ENCODE measurements at regions not wholly inside any gene's neighbourhood (a gene's known extent, or its start where the extent isn't known, plus 50 kb on each side); places are given as distances from the start of the nearest gene placed in this dataset.

- no TSS peak for BruUV-seq (replicated peaks)
Measured at GRCh38 chr17:53896047-53896446, 73.3 kb downstream of the KIF2B start.

GRCh38 chr17:53900951-53901350 is 78.2 kb downstream of the KIF2B start:
- H3K4me2 ChIP-seq = no peak overlapping the region
- no peaks in the 10 kb centered on the region for H3K9me3 ChIP-seq (ENCODE audit: insufficient read depth, low read depth)
- H2AFZ ChIP-seq = no peak overlapping the region
- CTCF ChIA-PET = no interaction called here
- no peaks in the 10 kb centered on the region for H3K9me2 ChIP-seq (ENCODE audit: insufficient read depth)
- H4K20me1 ChIP-seq (ENCODE audit: insufficient read depth) = no peaks in the 10 kb centered on the region
- POLR2A ChIA-PET (ENCODE audit: unreplicated experiment) = no interaction called here
- no peaks in the 10 kb centered on the region for H3K27me3 ChIP-seq (ENCODE audit: insufficient read depth, low read depth)
- no peaks in the 10 kb centered on the region for H3F3A ChIP-seq (ENCODE audit: insufficient read depth, low read depth)
- DNase-seq = no peak
- intact Hi-C loops (cut with micrococcal nuclease; ENCODE audit: unreplicated experiment) = no loop called here
- H3K27ac ChIP-seq = no peak overlapping the region
- no TSS peak for BruUV-seq (replicated peaks)
- no peak overlapping the region for H3K4me3 ChIP-seq
- H3K79me2 ChIP-seq (ENCODE audit: low read depth) = no peaks in the 10 kb centered on the region
- no peaks in the 10 kb centered on the region for H3K4me1 ChIP-seq (replicated peaks; ENCODE audit: insufficient read depth)
- H3K36me3 ChIP-seq (ENCODE audit: low read depth) = no peaks in the 10 kb centered on the region
- TF ChIP-seq CTCF (conservative IDR thresholded peaks at IDR 0.05) (no peak), EZH2 (IDR thresholded peaks at IDR 0.05; ENCODE audit: low read depth) (no peak)

More at GRCh38 chr17:53896047-53896446, 73.3 kb downstream of the KIF2B start:
- H3K79me2 ChIP-seq (ENCODE audit: low read depth) = no peaks in the 10 kb centered on the region
- H3K27ac ChIP-seq = no peak overlapping the region
- TF ChIP-seq EZH2 (IDR thresholded peaks at IDR 0.05; ENCODE audit: low read depth) (no peak), CTCF (conservative IDR thresholded peaks at IDR 0.05) (no peak)
- no peaks in the 10 kb centered on the region for H3K27me3 ChIP-seq (ENCODE audit: insufficient read depth, low read depth)
- no peaks in the 10 kb centered on the region for H3K9me3 ChIP-seq (ENCODE audit: insufficient read depth, low read depth)
- H4K20me1 ChIP-seq (ENCODE audit: insufficient read depth) = no peaks in the 10 kb centered on the region
- ChIA-PET POLR2A (ENCODE audit: unreplicated experiment) (no interaction called here), CTCF (interaction anchor here (0.6 kb wide), 1 partner anchor 99 kb away, joined by 3 read pairs; no protein-coding TSS in a partner anchor)
- no peaks in the 10 kb centered on the region for H3F3A ChIP-seq (ENCODE audit: insufficient read depth, low read depth)
- intact Hi-C loops (cut with micrococcal nuclease; ENCODE audit: unreplicated experiment) = no loop called here
- peak overlapping the region; percentile 14; the same call in 1 of the 2 replicates for H2AFZ ChIP-seq
- no peak overlapping the region for H3K4me3 ChIP-seq
- no peak overlapping the region for H3K4me2 ChIP-seq
- no peaks in the 10 kb centered on the region for H3K36me3 ChIP-seq (ENCODE audit: low read depth)
- H3K9me2 ChIP-seq (ENCODE audit: insufficient read depth) = no peaks in the 10 kb centered on the region
- no peak for DNase-seq
- no peaks in the 10 kb centered on the region for H3K4me1 ChIP-seq (replicated peaks; ENCODE audit: insufficient read depth)

GRCh38 chr17:53907435-53907834 is 84.7 kb downstream of the KIF2B start:
- H3K9me2 ChIP-seq (ENCODE audit: insufficient read depth) = no peaks in the 10 kb centered on the region
- no peak overlapping the region for H3K27ac ChIP-seq
- H3K4me1 ChIP-seq (replicated peaks; ENCODE audit: insufficient read depth) = no peaks in the 10 kb centered on the region
- no peaks in the 10 kb centered on the region for H3F3A ChIP-seq (ENCODE audit: insufficient read depth, low read depth)
- no peak overlapping the region for H2AFZ ChIP-seq
- TF ChIP-seq CTCF (conservative IDR thresholded peaks at IDR 0.05) (no peak), EZH2 (IDR thresholded peaks at IDR 0.05; ENCODE audit: low read depth) (no peak)
- no peaks in the 10 kb centered on the region for H4K20me1 ChIP-seq (ENCODE audit: insufficient read depth)
- no TSS peak for BruUV-seq (replicated peaks)
- H3K36me3 ChIP-seq (ENCODE audit: low read depth) = no peaks in the 10 kb centered on the region
- no peaks in the 10 kb centered on the region for H3K27me3 ChIP-seq (ENCODE audit: insufficient read depth, low read depth)
- intact Hi-C loops (cut with micrococcal nuclease; ENCODE audit: unreplicated experiment) = no loop called here
- no peaks in the 10 kb centered on the region for H3K79me2 ChIP-seq (ENCODE audit: low read depth)
- POLR2A ChIA-PET (ENCODE audit: unreplicated experiment) = no interaction called here
- H3K4me2 ChIP-seq = no peak overlapping the region
- H3K4me3 ChIP-seq = no peak overlapping the region
- CTCF ChIA-PET = no interaction called here
- DNase-seq = no peak
- H3K9me3 ChIP-seq (ENCODE audit: insufficient read depth, low read depth) = no peaks in the 10 kb centered on the region
